Sigmoid colon (tissue), 6 donors: ENCODE measurements at regions not wholly inside any gene's neighbourhood (a gene's known extent, or its start where the extent isn't known, plus 50 kb on each side); places are given as distances from the start of the nearest gene placed in this dataset.

Experiments
- DNase-seq: peaks from one replicate; pipeline ENCODE4 v3.0.0-alpha.2; 2019
- H3K27ac ChIP-seq, 4 donors: fragments of 200-600 bp; sonication (generic); one replicate each; pipeline ENCODE4 v1.5.1; 2016 to 2019; ENCODE audit warnings: mild to moderate bottlenecking in 1 of 4
- H3K27me3 ChIP-seq, 3 donors: fragments of 200-600 bp; sonication (generic); one replicate each; pipeline ENCODE4 v1.5.1; 2019; ENCODE audit warnings: mild to moderate bottlenecking in 1 of 3
- H3K36me3 ChIP-seq, 4 donors: fragments of 200-600 bp; sonication (generic); one replicate each; pipeline ENCODE4 v1.5.1; 2016 to 2019
- H3K4me1 ChIP-seq, 4 donors: fragments of 200-600 bp; sonication (generic); one replicate each; pipeline ENCODE4 v1.5.1; 2017 to 2019
- H3K4me3 ChIP-seq, 4 donors: fragments of 200-600 bp; sonication (generic); one replicate each; pipeline ENCODE4 v1.5.1; 2017 to 2019; ENCODE audit warnings: mild to moderate bottlenecking in 2 of 4, moderate library complexity in 1 of 4
- H3K9me3 ChIP-seq, 4 donors: fragments of 200-600 bp in 3 of 4; sonication (generic) in 3 of 4; one replicate each; pipeline versions ENCODE4 v1.5.1 to v1.6.1; 2013 to 2019
- CTCF ChIP-seq, 4 experiments: fragments of 450-650 bp in 3 of 4; fragments of 200-600 bp in 1 of 4; IDR thresholded peaks; one replicate each; pipeline ENCODE4 v1.5.1; 2016 to 2019; ENCODE audit warnings: antibody characterized with exemption in 4 of 4, mild to moderate bottlenecking in 3 of 4, moderate library complexity in 2 of 4
- EP300 ChIP-seq, 4 donors: sonication (generic); formaldehyde crosslinking; IDR thresholded peaks; one replicate each; pipeline ENCODE4 v1.6.1; 2017; ENCODE audit warnings: antibody characterized with exemption in 4 of 4
- POLR2A ChIP-seq, 2 donors: fragments of 450-650 bp; IDR thresholded peaks; one replicate each; pipeline ENCODE4 v1.6.1; 2016; ENCODE audit warnings: antibody characterized with exemption in 2 of 2, mild to moderate bottlenecking in 2 of 2, moderate library complexity in 2 of 2
- POLR2AphosphoS5 ChIP-seq, 4 donors: sonication (generic); formaldehyde crosslinking; IDR thresholded peaks; one replicate each; pipeline ENCODE4 v1.6.1; 2017; ENCODE audit warnings: antibody characterized with exemption in 4 of 4
- WGBS, 2 donors: extraction: QIAGEN DNeasy Blood & Tissue Kit; methylation state at CpG; one replicate each; pipeline ENCODE4 v1.1.7; 2013; 5-methylcytosine and 5-hydroxymethylcytosine counted together
- intact Hi-C: fragments of 100-400 bp; cut with DNase I; formaldehyde crosslinking; loops from one replicate; pipeline ENCODE4 v1.15.1; 2023
- donor health status: healthy with polysubstance abuse.
- donor health status: healthy.

GRCh38 chr6:159422041-159422984 is 253.1 kb downstream of the FNDC1 start:
- H3K4me1 ChIP-seq, result no peaks in the 10 kb centered on the region
- H3K27me3 ChIP-seq, result no peaks in the 10 kb centered on the region
- H3K27ac ChIP-seq, result no peak overlapping the region
- no peak for DNase-seq
- H3K4me3 ChIP-seq, result no peak overlapping the region
- intact Hi-C loops, result no loop called here
- 85 to 86% methylated on average over 20 of the region's 20 CpGs for WGBS, 2 donors
- no peak for TF ChIP-seq POLR2AphosphoS5 (IDR thresholded peaks at IDR 0.05)
- no peak for TF ChIP-seq EP300 (IDR thresholded peaks at IDR 0.05)
- no peak for TF ChIP-seq POLR2A (IDR thresholded peaks at IDR 0.05)
- TF ChIP-seq CTCF (IDR thresholded peaks at IDR 0.05), result no peak
- no peaks in the 10 kb centered on the region for H3K9me3 ChIP-seq
- no peaks in the 10 kb centered on the region for H3K36me3 ChIP-seq

GRCh38 chr6:159421586-159421985 is 252.4 kb downstream of the FNDC1 start:
- no peaks in the 10 kb centered on the region for H3K9me3 ChIP-seq
- no peak for TF ChIP-seq EP300 (IDR thresholded peaks at IDR 0.05)
- no peak for TF ChIP-seq CTCF (IDR thresholded peaks at IDR 0.05)
- no peak for TF ChIP-seq POLR2A (IDR thresholded peaks at IDR 0.05)
- TF ChIP-seq POLR2AphosphoS5 (IDR thresholded peaks at IDR 0.05), result no peak
- intact Hi-C loops, result no loop called here
- DNase-seq, result no peak
- WGBS, 2 donors, result 89% methylated on average over 7 of the region's 7 CpGs
- H3K27me3 ChIP-seq, result no peaks in the 10 kb centered on the region
- no peak overlapping the region for H3K4me3 ChIP-seq
- H3K4me1 ChIP-seq, result no peaks in the 10 kb centered on the region
- no peak overlapping the region for H3K27ac ChIP-seq
- no peaks in the 10 kb centered on the region for H3K36me3 ChIP-seq

GRCh38 chr6:159418997-159419396 is 249.8 kb downstream of the FNDC1 start:
- Histone ChIP-seq H3K4me1 (no peaks in the 10 kb centered on the region), H3K27ac (no peak overlapping the region), H3K36me3 (no peaks in the 10 kb centered on the region), H3K9me3 (peaks cover 0 to 7% (median 3%) of the 10 kb centered on the region in 4 donors), H3K27me3 (no peaks in the 10 kb centered on the region), H3K4me3 (no peak overlapping the region)
- WGBS, 2 donors, result 37 to 48% methylated on average over 2 of the region's 2 CpGs
- DNase-seq, result no peak
- intact Hi-C loops, result no loop called here
- TF ChIP-seq CTCF (IDR thresholded peaks at IDR 0.05) (no peak), POLR2AphosphoS5 (IDR thresholded peaks at IDR 0.05) (no peak), EP300 (IDR thresholded peaks at IDR 0.05) (no peak), POLR2A (IDR thresholded peaks at IDR 0.05) (no peak)

GRCh38 chr6:159416891-159417560 is 247.8 kb downstream of the FNDC1 start:
- H3K27ac ChIP-seq, result no peak overlapping the region
- TF ChIP-seq EP300 (IDR thresholded peaks at IDR 0.05) (no peak), CTCF (IDR thresholded peaks at IDR 0.05) (no peak), POLR2A (IDR thresholded peaks at IDR 0.05) (no peak), POLR2AphosphoS5 (IDR thresholded peaks at IDR 0.05) (no peak)
- no peak overlapping the region for H3K4me3 ChIP-seq
- H3K4me1 ChIP-seq, result no peaks in the 10 kb centered on the region
- peaks cover 0 to 7% (median 3%) of the 10 kb centered on the region in 4 donors for H3K9me3 ChIP-seq
- no peaks in the 10 kb centered on the region for H3K36me3 ChIP-seq
- DNase-seq, result no peak
- H3K27me3 ChIP-seq, result no peaks in the 10 kb centered on the region
- WGBS, 2 donors, result 80 to 89% methylated on average over 4 of the region's 4 CpGs
- intact Hi-C loops, result no loop called here
